Panc1 (cell line): ENCODE measurements at regions not wholly inside any gene's neighbourhood (a gene's known extent, or its start where the extent isn't known, plus 50 kb on each side); places are given as distances from the start of the nearest gene placed in this dataset.

Experiments
- ATAC-seq: fragments of 200-7000 bp; cut with Tn5 transposase; 2 replicates; pipeline ENCODE4 v1.9.1; 2020; ENCODE audit warnings: mild to moderate bottlenecking, moderate library complexity
- BruUV-seq: library from RNA; stranded (reverse); fragments of 400-500 nt; replicated peaks from 2 replicates; lab custom pipeline; 2021; lab: Mats Ljungman, UMichigan
- CTCF ChIA-PET: fragments of 300-600 bp; sonication (Branson Sonifier 250); formaldehyde crosslinking; loops from one replicate; lab custom pipeline; 2022; ENCODE audit warnings: antibody characterized with exemption; lab: Charles Lee
- POLR2A ChIA-PET: fragments of 300-600 bp; sonication (Branson Sonifier 250); formaldehyde crosslinking; loops from one replicate; lab custom pipeline; 2022; ENCODE audit warnings: antibody characterized with exemption; lab: Charles Lee
- DNase-seq: peaks from one replicate; pipeline ENCODE4 v3.0.0-alpha.2; 2010; ENCODE audit warnings: low read depth, low spot score
- H3K27ac ChIP-seq: 2 replicates; pipeline ENCODE4 v1.5.1; 2011; ENCODE audit warnings: mild to moderate bottlenecking, low read length, inconsistent platforms
- H3K27me3 ChIP-seq: fragments of 200-500 bp; sonication (Bioruptor generic); 2 replicates; pipeline ENCODE4 v1.6.0; 2014; ENCODE audit warnings: low read length, inconsistent platforms; ENCODE audit not compliant: control insufficient read depth, insufficient read depth
- H3K36me3 ChIP-seq: fragments of 200-500 bp; sonication (Bioruptor generic); 2 replicates; pipeline ENCODE4 v1.5.1; 2014; ENCODE audit warnings: inconsistent platforms, mild to moderate bottlenecking, low read length, moderate library complexity; ENCODE audit not compliant: control insufficient read depth, insufficient read depth
- H3K4me1 ChIP-seq: 2 replicates; pipeline ENCODE4 v1.5.1; 2011; ENCODE audit warnings: inconsistent platforms, mild to moderate bottlenecking, low read length, moderate library complexity; ENCODE audit not compliant: control insufficient read depth, insufficient read depth
- H3K4me3 ChIP-seq, 2 experiments: 2 replicates each; pipeline ENCODE4 v1.5.1; 2011 to 2012; ENCODE audit warnings: low read depth in 2 of 2, low read length in 2 of 2, mild to moderate bottlenecking in 2 of 2, inconsistent platforms in 1 of 2, moderate library complexity in 1 of 2
- H3K9me3 ChIP-seq: fragments of 200-500 bp; sonication (Bioruptor generic); 2 replicates; pipeline ENCODE4 v1.5.1; 2014; ENCODE audit warnings: low read depth, mild to moderate bottlenecking, inconsistent platforms, low read length, moderate library complexity; ENCODE audit not compliant: control insufficient read depth, insufficient read depth
- POLR2AphosphoS5 ChIP-seq: IDR thresholded peaks from 2 replicates; pipeline ENCODE4 v1.6.1; 2012; ENCODE audit warnings: mild to moderate bottlenecking, low read depth, low read length, moderate library complexity
- SIN3A ChIP-seq: IDR thresholded peaks from 2 replicates; pipeline ENCODE4 v1.6.1; 2012; ENCODE audit warnings: low read depth, mild to moderate bottlenecking, low read length, moderate library complexity, borderline replicate concordance; ENCODE audit not compliant: insufficient read depth
- TCF7L2 ChIP-seq: IDR thresholded peaks from 2 replicates; pipeline ENCODE4 v1.6.1; 2011; ENCODE audit warnings: mild to moderate bottlenecking, low read depth, low read length, inconsistent platforms
- in situ Hi-C: cut with HindIII; loops from 2 replicates; pipeline ENCODE4 v1.10.0; 2016; ENCODE audit warnings: low sequenced_read_pairs, low pct_unique_long_range_greater_than_20kb
- intact Hi-C: fragments of 100-400 bp; cut with micrococcal nuclease; formaldehyde crosslinking; loops from one replicate; pipeline ENCODE4 v1.10.0; 2022; ENCODE audit not compliant: unreplicated experiment
- TF ChIP-seq, protein P1 (sequence below), 2 experiments: IDR thresholded peaks; 2 replicates each; pipeline ENCODE4 v1.6.1; 2011 to 2012; ENCODE audit warnings: low read depth in 2 of 2, control low read depth in 1 of 2, low read length in 1 of 2, mild to moderate bottlenecking in 1 of 2, moderate library complexity in 1 of 2; ENCODE audit not compliant: insufficient read depth in 1 of 2
- TF ChIP-seq, protein P2 (sequence below): fragments of 450-650 bp; IDR thresholded peaks from 2 replicates; pipeline ENCODE4 v1.5.1; 2017; ENCODE audit warnings: mild to moderate bottlenecking

DNA sequence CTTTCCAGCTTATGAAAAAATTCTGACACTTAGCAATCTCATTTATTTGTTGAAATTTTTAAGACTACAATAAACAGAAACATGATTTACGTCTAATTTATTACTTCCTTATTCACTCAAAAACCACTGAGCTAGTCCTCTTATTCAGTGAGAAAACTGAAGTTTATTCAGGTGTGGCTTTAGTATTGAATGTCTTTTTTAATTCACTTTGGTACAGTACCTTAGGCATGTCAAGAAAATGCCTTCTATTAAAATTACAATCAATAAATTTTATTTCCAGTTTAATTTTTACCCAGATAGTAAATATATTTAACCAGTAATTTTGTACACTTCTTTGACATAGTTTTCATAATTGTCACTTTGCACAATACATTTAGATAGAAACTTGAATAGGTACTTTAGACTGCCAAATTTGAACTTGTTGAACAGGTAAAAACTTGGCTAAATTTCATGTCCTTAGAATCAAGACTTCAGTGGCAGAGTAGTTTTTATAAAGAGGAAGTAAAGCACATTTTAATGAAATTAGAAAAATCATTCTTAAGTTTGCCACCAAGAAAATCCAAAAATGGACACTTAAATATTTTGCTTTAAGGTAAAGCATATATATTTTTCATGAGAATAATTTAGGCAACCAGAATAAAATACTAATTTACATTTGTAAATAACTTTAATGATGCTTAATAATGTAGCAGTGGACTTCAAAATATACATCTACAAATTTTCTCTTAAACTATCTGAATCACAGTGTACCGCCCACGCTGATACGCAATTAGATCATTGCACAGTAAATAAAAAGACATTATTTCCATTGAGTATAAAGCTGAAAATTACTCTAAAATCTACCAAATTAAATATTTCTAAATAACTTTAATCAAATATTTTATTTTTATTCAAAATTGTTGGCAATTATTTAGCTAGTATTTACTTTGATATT lies 159.1 kb downstream of the RASSF9 start:
- POLR2A ChIA-PET, result no interaction called here
- in situ Hi-C loops, result no loop called here
- no peak for ATAC-seq

DNA sequence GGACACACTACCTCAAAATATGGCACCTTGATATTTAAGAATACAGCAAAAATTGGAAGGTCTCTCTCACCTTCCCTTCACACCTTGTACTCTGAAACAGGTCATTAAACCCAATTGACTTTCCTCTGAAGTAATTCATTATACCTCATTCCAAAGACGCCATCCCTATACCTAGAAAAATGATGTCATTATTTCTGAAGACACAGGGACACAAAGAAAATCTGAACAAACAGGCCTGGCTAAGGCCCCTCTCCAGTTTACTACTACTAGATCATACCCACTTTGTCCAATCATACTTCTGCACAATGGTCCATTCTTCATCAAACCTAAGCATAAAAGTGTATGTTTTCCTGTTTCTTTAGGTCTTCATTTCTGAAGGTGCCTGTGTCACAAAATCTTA lies 156.9 kb downstream of the RASSF9 start:
- in situ Hi-C loops, result no loop called here
- ChIA-PET CTCF (no interaction called here), POLR2A (no interaction called here)
- H3K27ac ChIP-seq, result no peak overlapping the region
- H3K4me3 ChIP-seq, result no peak overlapping the region
- no peaks in the 10 kb centered on the region for H3K9me3 ChIP-seq
- no TSS peak for BruUV-seq
- no peak for ATAC-seq
- intact Hi-C loops, result no loop called here
- no peak for DNase-seq
- no peaks in the 10 kb centered on the region for H3K4me1 ChIP-seq
- no peaks in the 10 kb centered on the region for H3K27me3 ChIP-seq
- no peaks in the 10 kb centered on the region for H3K36me3 ChIP-seq
- TF ChIP-seq SIN3A, result no peak
- no peak for TF ChIP-seq POLR2AphosphoS5
- TF ChIP-seq TCF7L2, result no peak
- TF ChIP-seq, protein P1, sequence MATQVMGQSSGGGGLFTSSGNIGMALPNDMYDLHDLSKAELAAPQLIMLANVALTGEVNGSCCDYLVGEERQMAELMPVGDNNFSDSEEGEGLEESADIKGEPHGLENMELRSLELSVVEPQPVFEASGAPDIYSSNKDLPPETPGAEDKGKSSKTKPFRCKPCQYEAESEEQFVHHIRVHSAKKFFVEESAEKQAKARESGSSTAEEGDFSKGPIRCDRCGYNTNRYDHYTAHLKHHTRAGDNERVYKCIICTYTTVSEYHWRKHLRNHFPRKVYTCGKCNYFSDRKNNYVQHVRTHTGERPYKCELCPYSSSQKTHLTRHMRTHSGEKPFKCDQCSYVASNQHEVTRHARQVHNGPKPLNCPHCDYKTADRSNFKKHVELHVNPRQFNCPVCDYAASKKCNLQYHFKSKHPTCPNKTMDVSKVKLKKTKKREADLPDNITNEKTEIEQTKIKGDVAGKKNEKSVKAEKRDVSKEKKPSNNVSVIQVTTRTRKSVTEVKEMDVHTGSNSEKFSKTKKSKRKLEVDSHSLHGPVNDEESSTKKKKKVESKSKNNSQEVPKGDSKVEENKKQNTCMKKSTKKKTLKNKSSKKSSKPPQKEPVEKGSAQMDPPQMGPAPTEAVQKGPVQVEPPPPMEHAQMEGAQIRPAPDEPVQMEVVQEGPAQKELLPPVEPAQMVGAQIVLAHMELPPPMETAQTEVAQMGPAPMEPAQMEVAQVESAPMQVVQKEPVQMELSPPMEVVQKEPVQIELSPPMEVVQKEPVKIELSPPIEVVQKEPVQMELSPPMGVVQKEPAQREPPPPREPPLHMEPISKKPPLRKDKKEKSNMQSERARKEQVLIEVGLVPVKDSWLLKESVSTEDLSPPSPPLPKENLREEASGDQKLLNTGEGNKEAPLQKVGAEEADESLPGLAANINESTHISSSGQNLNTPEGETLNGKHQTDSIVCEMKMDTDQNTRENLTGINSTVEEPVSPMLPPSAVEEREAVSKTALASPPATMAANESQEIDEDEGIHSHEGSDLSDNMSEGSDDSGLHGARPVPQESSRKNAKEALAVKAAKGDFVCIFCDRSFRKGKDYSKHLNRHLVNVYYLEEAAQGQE (IDR thresholded peaks at IDR 0.05; ENCODE audit: insufficient read depth in 1 of 2, low read depth in 2 of 2, low read length in 1 of 2), result no peak
- TF ChIP-seq, protein P2, sequence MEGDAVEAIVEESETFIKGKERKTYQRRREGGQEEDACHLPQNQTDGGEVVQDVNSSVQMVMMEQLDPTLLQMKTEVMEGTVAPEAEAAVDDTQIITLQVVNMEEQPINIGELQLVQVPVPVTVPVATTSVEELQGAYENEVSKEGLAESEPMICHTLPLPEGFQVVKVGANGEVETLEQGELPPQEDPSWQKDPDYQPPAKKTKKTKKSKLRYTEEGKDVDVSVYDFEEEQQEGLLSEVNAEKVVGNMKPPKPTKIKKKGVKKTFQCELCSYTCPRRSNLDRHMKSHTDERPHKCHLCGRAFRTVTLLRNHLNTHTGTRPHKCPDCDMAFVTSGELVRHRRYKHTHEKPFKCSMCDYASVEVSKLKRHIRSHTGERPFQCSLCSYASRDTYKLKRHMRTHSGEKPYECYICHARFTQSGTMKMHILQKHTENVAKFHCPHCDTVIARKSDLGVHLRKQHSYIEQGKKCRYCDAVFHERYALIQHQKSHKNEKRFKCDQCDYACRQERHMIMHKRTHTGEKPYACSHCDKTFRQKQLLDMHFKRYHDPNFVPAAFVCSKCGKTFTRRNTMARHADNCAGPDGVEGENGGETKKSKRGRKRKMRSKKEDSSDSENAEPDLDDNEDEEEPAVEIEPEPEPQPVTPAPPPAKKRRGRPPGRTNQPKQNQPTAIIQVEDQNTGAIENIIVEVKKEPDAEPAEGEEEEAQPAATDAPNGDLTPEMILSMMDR, result no peak

More for the DNA sequence above, 159.1 kb downstream of the RASSF9 start:
- no peak overlapping the region for H3K27ac ChIP-seq
- no peaks in the 10 kb centered on the region for H3K27me3 ChIP-seq
- no TSS peak for BruUV-seq
- DNase-seq, result no peak
- no peaks in the 10 kb centered on the region for H3K36me3 ChIP-seq
- no peak overlapping the region for H3K4me3 ChIP-seq
- CTCF ChIA-PET, result no interaction called here
- TF ChIP-seq POLR2AphosphoS5 (no peak), SIN3A (no peak), TCF7L2 (no peak)
- TF ChIP-seq, protein P1 (IDR thresholded peaks at IDR 0.05; ENCODE audit: insufficient read depth in 1 of 2, low read depth in 2 of 2, low read length in 1 of 2), result no peak
- TF ChIP-seq, protein P2, result no peak
- intact Hi-C loops, result no loop called here
- H3K9me3 ChIP-seq, result no peaks in the 10 kb centered on the region
- H3K4me1 ChIP-seq, result no peaks in the 10 kb centered on the region
